Suprapubic skin (tissue), 3 donors: ENCODE measurements at regions not wholly inside any gene's neighbourhood (a gene's known extent, or its start where the extent isn't known, plus 50 kb on each side); places are given as distances from the start of the nearest gene placed in this dataset.

ENCODE experiments used
- POLR2AphosphoS5 ChIP-seq, 3 donors: sonication (generic); formaldehyde crosslinking; IDR thresholded peaks; one replicate each; pipeline ENCODE4 v1.6.1; 2017; ENCODE audit warnings: antibody characterized with exemption in 3 of 3
- TF ChIP-seq, protein P1 (sequence below), 2 donors: fragments of 200-600 bp in 1 of 2; fragments of 450-650 bp in 1 of 2; sonication (generic) in 1 of 2; IDR thresholded peaks; one replicate each; pipeline ENCODE4 v1.5.1; 2016 to 2019; ENCODE audit warnings: antibody characterized with exemption in 2 of 2, mild to moderate bottlenecking in 1 of 2, moderate library complexity in 1 of 2

DNA sequence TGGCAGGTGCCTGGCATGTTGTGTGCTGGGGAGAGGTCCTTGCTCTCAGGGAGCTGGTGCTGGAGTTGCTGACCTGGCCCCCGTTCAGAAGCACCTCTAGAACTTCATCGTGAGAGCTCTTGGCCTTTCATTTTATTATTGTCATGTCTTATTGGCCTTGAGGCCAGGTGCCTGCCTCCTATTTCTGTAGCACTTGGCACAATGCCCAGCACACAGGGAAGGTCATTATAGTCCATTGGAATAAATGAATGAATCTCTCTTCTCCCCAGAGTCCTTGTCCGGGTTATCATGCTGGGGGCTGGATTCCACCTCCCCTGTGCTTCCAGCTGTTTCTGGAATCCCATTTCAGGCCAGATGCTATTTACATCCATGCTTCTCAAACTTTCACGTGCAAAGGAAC, 169.2 kb downstream of the HAPSTR1 start:
- TF ChIP-seq, protein P1, sequence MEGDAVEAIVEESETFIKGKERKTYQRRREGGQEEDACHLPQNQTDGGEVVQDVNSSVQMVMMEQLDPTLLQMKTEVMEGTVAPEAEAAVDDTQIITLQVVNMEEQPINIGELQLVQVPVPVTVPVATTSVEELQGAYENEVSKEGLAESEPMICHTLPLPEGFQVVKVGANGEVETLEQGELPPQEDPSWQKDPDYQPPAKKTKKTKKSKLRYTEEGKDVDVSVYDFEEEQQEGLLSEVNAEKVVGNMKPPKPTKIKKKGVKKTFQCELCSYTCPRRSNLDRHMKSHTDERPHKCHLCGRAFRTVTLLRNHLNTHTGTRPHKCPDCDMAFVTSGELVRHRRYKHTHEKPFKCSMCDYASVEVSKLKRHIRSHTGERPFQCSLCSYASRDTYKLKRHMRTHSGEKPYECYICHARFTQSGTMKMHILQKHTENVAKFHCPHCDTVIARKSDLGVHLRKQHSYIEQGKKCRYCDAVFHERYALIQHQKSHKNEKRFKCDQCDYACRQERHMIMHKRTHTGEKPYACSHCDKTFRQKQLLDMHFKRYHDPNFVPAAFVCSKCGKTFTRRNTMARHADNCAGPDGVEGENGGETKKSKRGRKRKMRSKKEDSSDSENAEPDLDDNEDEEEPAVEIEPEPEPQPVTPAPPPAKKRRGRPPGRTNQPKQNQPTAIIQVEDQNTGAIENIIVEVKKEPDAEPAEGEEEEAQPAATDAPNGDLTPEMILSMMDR (IDR thresholded peaks at IDR 0.05): no peak
- TF ChIP-seq POLR2AphosphoS5 (IDR thresholded peaks at IDR 0.05): no peak
